ENCODE measurements at regions not wholly inside any gene's neighbourhood (a gene's known extent, or its start where the extent isn't known, plus 50 kb on each side); places are given as distances from the start of the nearest gene placed in this dataset.

- in situ Hi-C loops (cut with MboI; ENCODE audit: low pct_unique_long_range_greater_than_20kb, low sequenced_read_pairs, unreplicated experiment): no loop called here
- TF ChIP-seq, protein P1, sequence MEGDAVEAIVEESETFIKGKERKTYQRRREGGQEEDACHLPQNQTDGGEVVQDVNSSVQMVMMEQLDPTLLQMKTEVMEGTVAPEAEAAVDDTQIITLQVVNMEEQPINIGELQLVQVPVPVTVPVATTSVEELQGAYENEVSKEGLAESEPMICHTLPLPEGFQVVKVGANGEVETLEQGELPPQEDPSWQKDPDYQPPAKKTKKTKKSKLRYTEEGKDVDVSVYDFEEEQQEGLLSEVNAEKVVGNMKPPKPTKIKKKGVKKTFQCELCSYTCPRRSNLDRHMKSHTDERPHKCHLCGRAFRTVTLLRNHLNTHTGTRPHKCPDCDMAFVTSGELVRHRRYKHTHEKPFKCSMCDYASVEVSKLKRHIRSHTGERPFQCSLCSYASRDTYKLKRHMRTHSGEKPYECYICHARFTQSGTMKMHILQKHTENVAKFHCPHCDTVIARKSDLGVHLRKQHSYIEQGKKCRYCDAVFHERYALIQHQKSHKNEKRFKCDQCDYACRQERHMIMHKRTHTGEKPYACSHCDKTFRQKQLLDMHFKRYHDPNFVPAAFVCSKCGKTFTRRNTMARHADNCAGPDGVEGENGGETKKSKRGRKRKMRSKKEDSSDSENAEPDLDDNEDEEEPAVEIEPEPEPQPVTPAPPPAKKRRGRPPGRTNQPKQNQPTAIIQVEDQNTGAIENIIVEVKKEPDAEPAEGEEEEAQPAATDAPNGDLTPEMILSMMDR (IDR thresholded peaks at IDR 0.05; ENCODE audit: extremely low read depth, insufficient read depth, missing control alignments): no peak
- no peak for DNase-seq (ENCODE audit: low spot score)
Observed at GRCh38 chr16:8258523-8258922, 331.8 kb downstream of the TMEM114 start.

DNA sequence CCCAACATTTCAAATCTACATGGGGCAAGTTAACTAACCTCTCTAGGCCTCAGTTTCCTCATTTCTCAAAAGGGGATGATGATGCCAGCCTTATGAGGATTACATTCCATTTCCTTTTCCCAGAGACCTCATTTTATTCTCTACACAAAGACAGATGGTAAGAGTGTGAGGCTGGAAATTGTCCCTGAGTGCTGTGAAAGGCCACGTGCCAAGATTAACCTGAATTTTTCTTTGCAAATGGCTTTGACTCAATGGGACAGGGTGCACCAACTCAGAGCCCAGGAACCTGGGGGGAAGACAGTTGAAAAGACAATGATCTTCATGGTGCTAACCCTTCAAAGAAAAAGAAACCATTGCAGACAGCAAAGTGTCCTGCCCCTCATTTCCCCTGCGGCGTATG, 332.8 kb downstream of the TMEM114 start:
- in situ Hi-C loops (cut with MboI; ENCODE audit: low pct_unique_long_range_greater_than_20kb, low sequenced_read_pairs, unreplicated experiment): no loop called here
- TF ChIP-seq, protein P1 (IDR thresholded peaks at IDR 0.05; ENCODE audit: extremely low read depth, insufficient read depth, missing control alignments): no peak
- no peak for DNase-seq (ENCODE audit: low spot score)

DNA sequence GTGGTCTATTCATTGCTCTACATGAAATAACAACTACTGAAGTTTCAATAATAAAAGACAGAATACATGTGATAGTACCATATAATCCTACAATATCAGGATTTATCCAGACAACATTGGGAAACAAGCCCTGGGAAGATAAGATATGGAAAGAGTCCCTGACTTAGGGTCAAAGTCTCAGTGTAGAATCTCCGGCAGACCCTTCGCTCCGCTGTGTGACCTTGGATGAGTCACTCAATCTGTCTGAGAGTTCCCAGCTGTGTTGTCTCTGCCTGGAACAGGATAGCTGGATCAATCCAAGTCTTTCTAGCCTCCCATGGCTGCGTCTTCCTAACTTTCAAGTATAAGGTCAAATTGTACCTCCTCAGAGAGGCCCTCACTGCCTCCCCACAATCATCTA, 335.9 kb downstream of the TMEM114 start:
- TF ChIP-seq, protein P1 (IDR thresholded peaks at IDR 0.05; ENCODE audit: extremely low read depth, insufficient read depth, missing control alignments): no peak
- in situ Hi-C loops (cut with MboI; ENCODE audit: low pct_unique_long_range_greater_than_20kb, low sequenced_read_pairs, unreplicated experiment): no loop called here
- no peak for DNase-seq (ENCODE audit: low spot score)

- DNase-seq (ENCODE audit: low spot score): no peak
- TF ChIP-seq, protein P1 (IDR thresholded peaks at IDR 0.05; ENCODE audit: extremely low read depth, insufficient read depth, missing control alignments): no peak
- in situ Hi-C loops (cut with MboI; ENCODE audit: low pct_unique_long_range_greater_than_20kb, low sequenced_read_pairs, unreplicated experiment): no loop called here
Observed at GRCh38 chr16:8253718-8254117, 336.6 kb downstream of the TMEM114 start.

GRCh38 chr16:8251727-8252126, 338.6 kb downstream of the TMEM114 start:
- in situ Hi-C loops (cut with MboI; ENCODE audit: low pct_unique_long_range_greater_than_20kb, low sequenced_read_pairs, unreplicated experiment): no loop called here
- TF ChIP-seq, protein P1 (IDR thresholded peaks at IDR 0.05; ENCODE audit: extremely low read depth, insufficient read depth, missing control alignments): no peak
- no peak for DNase-seq (ENCODE audit: low spot score)

DNA sequence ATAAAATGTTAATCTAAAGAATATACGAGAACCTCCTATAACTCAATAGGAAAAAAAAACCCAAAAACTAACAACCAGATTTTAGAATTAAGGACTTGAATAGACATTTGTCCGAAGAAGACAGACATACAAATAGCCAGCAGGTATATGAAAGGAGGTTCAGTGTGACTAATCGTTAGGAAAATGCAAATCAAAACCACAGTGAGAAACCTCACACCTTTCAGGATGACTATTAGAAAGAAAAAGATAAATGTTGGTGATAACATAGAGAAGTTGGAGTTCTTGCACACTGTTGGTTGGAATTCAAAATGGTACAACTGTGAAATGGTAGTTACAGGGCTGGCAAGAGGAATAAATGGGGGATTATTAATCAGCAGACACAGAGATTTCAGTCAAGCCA, 339.0 kb downstream of the TMEM114 start:
- in situ Hi-C loops (cut with MboI; ENCODE audit: low pct_unique_long_range_greater_than_20kb, low sequenced_read_pairs, unreplicated experiment): no loop called here

More for the DNA sequence above, 339.0 kb downstream of the TMEM114 start:
- TF ChIP-seq, protein P1 (IDR thresholded peaks at IDR 0.05; ENCODE audit: extremely low read depth, insufficient read depth, missing control alignments): no peak
- DNase-seq (ENCODE audit: low spot score): no peak

Measured in GM13977 (cell line).